ENCODE measurements at regions not wholly inside any gene's neighbourhood (a gene's known extent, or its start where the extent isn't known, plus 50 kb on each side); places are given as distances from the start of the nearest gene placed in this dataset.

GRCh38 chr13:111506125-111506524, 185.7 kb downstream of the TEX29 start (continued):
- TF ChIP-seq RXRA (IDR thresholded peaks at IDR 0.05; ENCODE audit: borderline replicate concordance, low read depth) (no peak), TCF12 (IDR thresholded peaks at IDR 0.05) (no peak), NFIC (IDR thresholded peaks at IDR 0.05; ENCODE audit: borderline replicate concordance) (no peak), MXI1 (IDR thresholded peaks at IDR 0.05; ENCODE audit: low read depth, low read length) (no peak), CHD2 (IDR thresholded peaks at IDR 0.05; ENCODE audit: low read length, partially characterized antibody) (no peak), EP300 (IDR thresholded peaks at IDR 0.05; ENCODE audit: borderline replicate concordance in 1 of 2, low read depth in 1 of 2, low read length in 1 of 2) (no peak), TAF1 (IDR thresholded peaks at IDR 0.05; ENCODE audit: borderline replicate concordance, low read depth, low read length) (no peak), RCOR1 (IDR thresholded peaks at IDR 0.05; ENCODE audit: low read length) (no peak), PBX3 (IDR thresholded peaks at IDR 0.05) (no peak)

DNA sequence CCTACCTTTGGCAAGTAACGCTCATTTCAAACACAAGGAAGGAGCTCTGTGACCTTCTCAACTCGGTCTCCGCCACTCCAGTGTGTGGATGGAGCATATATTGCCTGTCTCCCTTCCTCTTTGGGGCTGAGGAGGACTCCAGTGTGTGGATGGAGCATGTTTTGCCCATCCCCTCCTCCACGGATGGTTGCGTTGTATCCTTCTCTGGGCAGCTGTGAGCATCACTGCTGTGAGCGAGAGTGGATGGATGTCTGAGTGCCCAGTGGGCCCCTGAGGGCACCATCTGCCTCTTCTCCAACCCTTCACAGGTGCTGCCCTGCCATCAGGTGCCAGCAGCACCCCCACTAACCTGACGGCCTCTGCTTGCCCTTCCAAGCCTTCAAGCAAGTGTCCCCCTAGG, 186.2 kb downstream of the TEX29 start:
- Histone ChIP-seq H3K27me3 (ENCODE audit: insufficient read depth) (peaks cover 22% of the 10 kb centered on the region; the same call in 1 of the 2 replicates), H3K4me2 (no peak overlapping the region), H3F3A (replicated peaks; ENCODE audit: insufficient read depth) (no peaks in the 10 kb centered on the region), H3K79me2 (ENCODE audit: insufficient read depth) (no peaks in the 10 kb centered on the region), H3K4me1 (ENCODE audit: control insufficient read depth in 1 of 2, insufficient read depth in 2 of 2, low read depth in 1 of 2, low read length in 1 of 2) (no peaks in the 10 kb centered on the region), H3K9me3 (no peaks in the 10 kb centered on the region), H3K36me3 (replicated peaks in 1 of 2; ENCODE audit: control insufficient read depth in 1 of 2, insufficient read depth in 2 of 2, low read length in 1 of 2) (no peaks in the 10 kb centered on the region), H4K20me1 (ENCODE audit: insufficient read depth) (no peaks in the 10 kb centered on the region), H2AFZ (ENCODE audit: low read depth) (no peak overlapping the region), H3K27ac (ENCODE audit: low read depth in 2 of 2, low read length in 1 of 2) (no peak overlapping the region), H3K9ac (no peak overlapping the region), H3K9me2 (no peaks in the 10 kb centered on the region), H3K4me3 (ENCODE audit: low read depth in 2 of 2, low read length in 1 of 2) (no peak overlapping the region)
- no peak for DNase-seq
- 23% methylated on average over 4 of the region's 7 CpGs for WGBS (ENCODE audit: low lambda C conversion rate)
- ChIA-PET CTCF (interaction anchor here (1.1 kb wide), 1 partner anchor 32 kb away, joined by 3 read pairs; no protein-coding TSS in a partner anchor), POLR2A (no interaction called here)
- TF ChIP-seq, protein P1, sequence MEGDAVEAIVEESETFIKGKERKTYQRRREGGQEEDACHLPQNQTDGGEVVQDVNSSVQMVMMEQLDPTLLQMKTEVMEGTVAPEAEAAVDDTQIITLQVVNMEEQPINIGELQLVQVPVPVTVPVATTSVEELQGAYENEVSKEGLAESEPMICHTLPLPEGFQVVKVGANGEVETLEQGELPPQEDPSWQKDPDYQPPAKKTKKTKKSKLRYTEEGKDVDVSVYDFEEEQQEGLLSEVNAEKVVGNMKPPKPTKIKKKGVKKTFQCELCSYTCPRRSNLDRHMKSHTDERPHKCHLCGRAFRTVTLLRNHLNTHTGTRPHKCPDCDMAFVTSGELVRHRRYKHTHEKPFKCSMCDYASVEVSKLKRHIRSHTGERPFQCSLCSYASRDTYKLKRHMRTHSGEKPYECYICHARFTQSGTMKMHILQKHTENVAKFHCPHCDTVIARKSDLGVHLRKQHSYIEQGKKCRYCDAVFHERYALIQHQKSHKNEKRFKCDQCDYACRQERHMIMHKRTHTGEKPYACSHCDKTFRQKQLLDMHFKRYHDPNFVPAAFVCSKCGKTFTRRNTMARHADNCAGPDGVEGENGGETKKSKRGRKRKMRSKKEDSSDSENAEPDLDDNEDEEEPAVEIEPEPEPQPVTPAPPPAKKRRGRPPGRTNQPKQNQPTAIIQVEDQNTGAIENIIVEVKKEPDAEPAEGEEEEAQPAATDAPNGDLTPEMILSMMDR (IDR thresholded peaks at IDR 0.05): no peak
- TF ChIP-seq ELF1 (IDR thresholded peaks at IDR 0.05) (no peak), MEF2A (IDR thresholded peaks at IDR 0.05; ENCODE audit: borderline replicate concordance, low read depth) (no peak)

- TF ChIP-seq MAX (IDR thresholded peaks at IDR 0.05; ENCODE audit: low read depth) (no peak), TAF1 (IDR thresholded peaks at IDR 0.05; ENCODE audit: borderline replicate concordance, low read depth, low read length) (no peak), MXI1 (IDR thresholded peaks at IDR 0.05; ENCODE audit: low read depth, low read length) (no peak), TEAD4 (IDR thresholded peaks at IDR 0.05; ENCODE audit: borderline replicate concordance, insufficient read depth) (no peak), FOXJ3 (CRISPR knock-in tag; IDR thresholded peaks at IDR 0.05) (no peak), RAD21 (IDR thresholded peaks at IDR 0.05; ENCODE audit: low read length) (no peak), RCOR1 (IDR thresholded peaks at IDR 0.05; ENCODE audit: low read length) (no peak), IRF3 (IDR thresholded peaks at IDR 0.05; ENCODE audit: low read depth, low read length) (no peak), RFX5 (IDR thresholded peaks at IDR 0.05; ENCODE audit: low read length) (no peak)
- peaks cover 22% of the 10 kb centered on the region; the same call in 1 of the 2 replicates for H3K27me3 ChIP-seq (ENCODE audit: insufficient read depth)
- ChIA-PET POLR2A (no interaction called here), CTCF (interaction anchor here (1.5 kb wide), 1 partner anchor 34 kb away, joined by 3 read pairs; no protein-coding TSS in a partner anchor)
- no peaks in the 10 kb centered on the region for H3F3A ChIP-seq (replicated peaks; ENCODE audit: insufficient read depth)
- H3K36me3 ChIP-seq (replicated peaks in 1 of 2; ENCODE audit: control insufficient read depth in 1 of 2, insufficient read depth in 2 of 2, low read length in 1 of 2): no peaks in the 10 kb centered on the region
- H3K4me1 ChIP-seq (ENCODE audit: control insufficient read depth in 1 of 2, insufficient read depth in 2 of 2, low read depth in 1 of 2, low read length in 1 of 2): no peaks in the 10 kb centered on the region
- H3K27ac ChIP-seq (ENCODE audit: low read depth in 2 of 2, low read length in 1 of 2): no peak overlapping the region
- no peak for DNase-seq
- H3K9ac ChIP-seq: no peak overlapping the region
- no peaks in the 10 kb centered on the region for H3K79me2 ChIP-seq (ENCODE audit: insufficient read depth)
- no peaks in the 10 kb centered on the region for H3K9me3 ChIP-seq
- no peak overlapping the region for H3K4me2 ChIP-seq
- H4K20me1 ChIP-seq (ENCODE audit: insufficient read depth): no peaks in the 10 kb centered on the region
- no peaks in the 10 kb centered on the region for H3K9me2 ChIP-seq
- WGBS (ENCODE audit: low lambda C conversion rate): 37% methylated on average over 21 of the region's 21 CpGs
- no peak overlapping the region for H3K4me3 ChIP-seq (ENCODE audit: low read depth in 2 of 2, low read length in 1 of 2)
- no peak overlapping the region for H2AFZ ChIP-seq (ENCODE audit: low read depth)
These were observed 187.9 kb downstream of the TEX29 start for GRCh38 chr13:111508164-111508870.

Measured in SK-N-SH (cell line).